K562 (cell line): ENCODE measurements at regions not wholly inside any gene's neighbourhood (a gene's known extent, or its start where the extent isn't known, plus 50 kb on each side); places are given as distances from the start of the nearest gene placed in this dataset.
A peak's percentile ranks its signal among the peaks of the same experiment; 100 is the strongest.
"Not testable (repeated sequence)": the region's sequence is repeated elsewhere in the genome, so short reads cannot be mapped to it uniquely, and the experiment has no call there.

Experiments
- ATAC-seq: fragments of 200-7000 bp; cut with Tn5 transposase; 3 replicates; pipeline ENCODE4 v1.9.1; 2020; ENCODE audit warnings: moderate library complexity
- BruUV-seq: library from RNA; stranded (reverse); fragments of 400-500 nt; replicated peaks from 2 replicates; lab custom pipeline; 2021; lab: Mats Ljungman, UMichigan
- CTCF ChIA-PET: fragments of 300-600 bp; formaldehyde crosslinking; extraction: SDS; loops from one replicate; lab custom pipeline; 2021; ENCODE audit warnings: low intra/inter-chr PET ratio; lab: Yijun Ruan, JAX
- POLR2A ChIA-PET: fragments of 300-600, 350-650 bp; sonication (Branson Sonifier 250); formaldehyde crosslinking; extraction: SDS; loops from one replicate; lab custom pipeline; 2021; ENCODE audit warnings: antibody characterized with exemption, inconsistent platforms; lab: Yijun Ruan, JAX
- DNase-seq, 4 experiments: peaks; one replicate each; pipeline versions ENCODE4 v3.0.0 to v3.0.0-alpha.2; 2011 to 2018; ENCODE audit warnings: low spot score in 3 of 4, mixed read lengths in 3 of 4; ENCODE audit errors: extremely low read depth in 1 of 4
- FAIRE-seq: peaks from 2 replicates; lab custom pipeline; 2011; peaks lifted over from hg19 to GRCh38; lab: Jason Lieb, UNC
- H2AFZ ChIP-seq: 2 replicates; pipeline ENCODE4 v1.6.0; 2011; ENCODE audit warnings: low read depth, low read length, control low read depth, inconsistent platforms
- H3K27ac ChIP-seq: fragments of 200-600 bp; 3 replicates; pipeline ENCODE4 v1.8.0; 2011; ENCODE audit warnings: low read depth, mild to moderate bottlenecking, control low read depth, inconsistent platforms, low read length, moderate library complexity, mixed read lengths; ENCODE audit errors: extremely low read depth
- H3K27me3 ChIP-seq, 2 experiments: fragments of 300-600 bp in 1 of 2; 2 replicates in 1 of 2; 3 replicates in 1 of 2; pipeline versions ENCODE4 v1.6.0 to v1.8.0; 2011; ENCODE audit warnings: inconsistent platforms in 2 of 2, low read length in 2 of 2, mild to moderate bottlenecking in 1 of 2, mixed read lengths in 1 of 2, moderate library complexity in 1 of 2; ENCODE audit not compliant: control insufficient read depth in 2 of 2, insufficient read depth in 2 of 2
- H3K36me3 ChIP-seq: fragments of 300-600 bp; 3 replicates; pipeline ENCODE4 v1.8.0; 2011; ENCODE audit warnings: mild to moderate bottlenecking, low read length, inconsistent platforms; ENCODE audit not compliant: control insufficient read depth, insufficient read depth
- H3K4me1 ChIP-seq, 2 experiments: fragments of 200-600 bp in 1 of 2; replicated peaks in 1 of 2; 2 replicates in 1 of 2; 3 replicates in 1 of 2; pipeline versions ENCODE4 v1.5.1 to v1.8.0; 2011; ENCODE audit warnings: inconsistent platforms in 2 of 2, low read length in 2 of 2, mild to moderate bottlenecking in 1 of 2, mixed read lengths in 1 of 2, moderate library complexity in 1 of 2; ENCODE audit not compliant: control insufficient read depth in 2 of 2, insufficient read depth in 2 of 2
- H3K4me2 ChIP-seq: 2 replicates; pipeline ENCODE4 v1.6.1; 2011; ENCODE audit warnings: low read length, control low read depth, inconsistent platforms, mixed read lengths; ENCODE audit not compliant: insufficient read depth
- H3K4me3 ChIP-seq: fragments of 200-600 bp; sonication (generic), shearing (Covaris generic); 2 replicates; pipeline ENCODE4 v1.5.1; 2016; ENCODE audit warnings: control low read depth, inconsistent platforms
- H3K79me2 ChIP-seq: fragments of 200-600 bp; 3 replicates; pipeline ENCODE4 v1.8.0; 2011; ENCODE audit warnings: low read length, inconsistent platforms; ENCODE audit not compliant: control insufficient read depth, insufficient read depth
- H3K9ac ChIP-seq, 2 experiments: 2 replicates each; pipeline versions ENCODE4 v1.6.0 to v1.6.1; 2011; ENCODE audit warnings: low read depth in 2 of 2, low read length in 2 of 2, control low read depth in 1 of 2, inconsistent platforms in 1 of 2, mild to moderate bottlenecking in 1 of 2, mixed read lengths in 1 of 2; ENCODE audit not compliant: insufficient read depth in 1 of 2
- H3K9me1 ChIP-seq: one replicate; pipeline ENCODE4 v1.6.0; 2011; ENCODE audit warnings: inconsistent platforms, mild to moderate bottlenecking, low read length, moderate library complexity; ENCODE audit not compliant: control insufficient read depth, insufficient read depth
- H3K9me3 ChIP-seq: replicated peaks from 2 replicates; pipeline ENCODE4 v1.5.1; 2011; ENCODE audit warnings: low read depth, low read length, inconsistent platforms; ENCODE audit not compliant: control insufficient read depth, insufficient read depth
- H4K20me1 ChIP-seq: replicated peaks from 2 replicates; pipeline ENCODE4 v1.6.1; 2011; ENCODE audit warnings: low read length, inconsistent platforms, mixed read lengths; ENCODE audit not compliant: control insufficient read depth, insufficient read depth
- RAD21 ChIP-seq, 2 experiments: fragments of 250-450 bp in 1 of 2; fragments of 450-650 bp in 1 of 2; sonication (Bioruptor Pico) in 1 of 2; formaldehyde crosslinking in 1 of 2; IDR thresholded peaks in 1 of 2; conservative IDR thresholded peaks in 1 of 2; 2 replicates each; pipeline versions ENCODE4 v1.4.0 to v1.8.0; 2020 to 2022; ENCODE audit warnings: mild to moderate bottlenecking in 2 of 2, moderate library complexity in 1 of 2
- WGBS: fragments of 100-300 bp; shearing (Covaris generic); methylation state at CpG from one replicate; pipeline ENCODE4 v1.1.6; 2016; ENCODE audit warnings: low coverage, mixed read lengths; ENCODE audit not compliant: insufficient coverage; ENCODE audit errors: missing lambda C conversion rate; 5-methylcytosine and 5-hydroxymethylcytosine counted together
- in situ Hi-C: fragments of 300-500 bp; cut with MboI; formaldehyde crosslinking; loops from 4 replicates; pipeline ENCODE4 v1.15.0; 2018; ENCODE audit warnings: inconsistent platforms, mixed read lengths
- intact Hi-C: fragments of 100-400 bp; cut with micrococcal nuclease; formaldehyde crosslinking; loops from 2 replicates; pipeline ENCODE4 v1.14.2; 2022
- TF ChIP-seq, protein P1 (sequence below): sonication (generic); formaldehyde crosslinking; IDR thresholded peaks from 2 replicates; pipeline ENCODE4 v1.8.0; 2022; ENCODE audit warnings: missing genetic modification reagents, mild to moderate bottlenecking, moderate library complexity, borderline replicate concordance
- TF ChIP-seq, protein P2 (sequence below), 3 experiments: IDR thresholded peaks in 2 of 3; conservative IDR thresholded peaks in 1 of 3; 2 replicates each; pipeline ENCODE4 v1.5.1; 2011 to 2012; ENCODE audit warnings: low read length in 3 of 3, mild to moderate bottlenecking in 3 of 3, control low read depth in 2 of 3, improper control_type of control experiment in 1 of 3, inconsistent platforms in 1 of 3, low read depth in 1 of 3, mixed read lengths in 1 of 3, moderate library complexity in 1 of 3; ENCODE audit not compliant: insufficient read depth in 2 of 3

DNA sequence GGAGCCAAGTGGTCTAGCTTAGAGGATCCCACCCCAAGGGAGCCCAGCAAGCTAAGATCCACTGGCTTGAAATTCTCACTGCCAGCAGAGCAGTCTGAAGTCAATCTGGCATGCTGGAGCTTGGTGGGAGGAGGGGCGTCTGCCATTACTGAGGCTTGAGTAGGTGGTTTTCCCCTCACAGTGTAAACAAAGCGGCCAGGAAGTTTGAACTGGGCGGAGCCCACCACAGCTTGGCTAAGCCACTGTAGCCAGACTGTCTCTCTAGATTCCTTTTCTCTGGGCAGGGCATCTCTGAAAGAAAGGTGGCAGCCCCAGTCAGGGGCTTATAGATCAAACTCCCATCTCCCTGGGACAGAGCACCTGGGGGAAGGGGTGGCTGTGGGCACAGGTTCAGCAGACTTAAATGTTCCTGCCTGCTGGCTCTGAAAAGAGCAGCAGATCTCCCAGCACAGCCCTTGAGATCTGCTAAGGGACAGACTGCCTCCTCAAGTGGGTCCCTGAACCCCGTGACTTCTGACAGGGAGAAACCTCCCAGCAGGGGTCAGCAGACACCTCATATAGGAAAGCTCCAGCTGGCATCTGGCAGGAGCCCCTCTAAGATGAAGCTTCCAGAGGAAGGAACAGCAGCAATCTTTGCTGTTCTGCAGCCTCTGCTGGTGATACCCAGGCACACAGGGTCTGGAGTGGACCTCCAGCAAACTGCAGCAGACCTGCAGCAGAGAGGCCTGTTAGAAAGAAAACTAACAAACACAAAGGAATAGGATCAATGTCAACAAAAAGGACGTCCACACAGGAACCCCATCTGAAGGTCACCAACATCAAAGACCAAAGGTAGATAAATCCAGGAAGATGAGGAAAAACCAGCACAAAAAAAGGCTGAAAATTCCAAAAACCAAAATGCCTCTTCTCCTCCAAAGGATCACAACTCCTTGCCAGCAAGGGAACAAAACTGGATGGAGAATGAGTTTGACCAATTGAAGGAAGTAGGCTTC lies 215.6 kb upstream of the TET2 start:
- H3K9me1 ChIP-seq, FAIRE-seq, ATAC-seq, H4K20me1 ChIP-seq, BruUV-seq, H3K36me3 ChIP-seq, H2AFZ ChIP-seq, POLR2A ChIA-PET, H3K9me3 ChIP-seq, H3K27me3 ChIP-seq, in situ Hi-C loops, H3K9ac ChIP-seq, H3K4me1 ChIP-seq, CTCF ChIA-PET, H3K79me2 ChIP-seq, H3K4me3 ChIP-seq, H3K27ac ChIP-seq, H3K4me2 ChIP-seq, intact Hi-C loops: not testable (repeated sequence)
- TF ChIP-seq, protein P1, sequence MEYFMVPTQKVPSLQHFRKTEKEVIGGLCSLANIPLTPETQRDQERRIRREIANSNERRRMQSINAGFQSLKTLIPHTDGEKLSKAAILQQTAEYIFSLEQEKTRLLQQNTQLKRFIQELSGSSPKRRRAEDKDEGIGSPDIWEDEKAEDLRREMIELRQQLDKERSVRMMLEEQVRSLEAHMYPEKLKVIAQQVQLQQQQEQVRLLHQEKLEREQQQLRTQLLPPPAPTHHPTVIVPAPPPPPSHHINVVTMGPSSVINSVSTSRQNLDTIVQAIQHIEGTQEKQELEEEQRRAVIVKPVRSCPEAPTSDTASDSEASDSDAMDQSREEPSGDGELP (CRISPR knock-in tag) = peak; percentile 43; the same call in 1 of the 2 replicates
- TF ChIP-seq RAD21 (CRISPR knock-in tag; conservative IDR thresholded peaks at IDR 0.05 in 1 of 2, IDR thresholded peaks at IDR 0.05 in 1 of 2) = peak; percentile 35 to 40; a peak in 1 of 4 replicates
- TF ChIP-seq, protein P2, sequence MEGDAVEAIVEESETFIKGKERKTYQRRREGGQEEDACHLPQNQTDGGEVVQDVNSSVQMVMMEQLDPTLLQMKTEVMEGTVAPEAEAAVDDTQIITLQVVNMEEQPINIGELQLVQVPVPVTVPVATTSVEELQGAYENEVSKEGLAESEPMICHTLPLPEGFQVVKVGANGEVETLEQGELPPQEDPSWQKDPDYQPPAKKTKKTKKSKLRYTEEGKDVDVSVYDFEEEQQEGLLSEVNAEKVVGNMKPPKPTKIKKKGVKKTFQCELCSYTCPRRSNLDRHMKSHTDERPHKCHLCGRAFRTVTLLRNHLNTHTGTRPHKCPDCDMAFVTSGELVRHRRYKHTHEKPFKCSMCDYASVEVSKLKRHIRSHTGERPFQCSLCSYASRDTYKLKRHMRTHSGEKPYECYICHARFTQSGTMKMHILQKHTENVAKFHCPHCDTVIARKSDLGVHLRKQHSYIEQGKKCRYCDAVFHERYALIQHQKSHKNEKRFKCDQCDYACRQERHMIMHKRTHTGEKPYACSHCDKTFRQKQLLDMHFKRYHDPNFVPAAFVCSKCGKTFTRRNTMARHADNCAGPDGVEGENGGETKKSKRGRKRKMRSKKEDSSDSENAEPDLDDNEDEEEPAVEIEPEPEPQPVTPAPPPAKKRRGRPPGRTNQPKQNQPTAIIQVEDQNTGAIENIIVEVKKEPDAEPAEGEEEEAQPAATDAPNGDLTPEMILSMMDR (IDR thresholded peaks at IDR 0.05 in 2 of 3, conservative IDR thresholded peaks at IDR 0.05 in 1 of 3; ENCODE audit: insufficient read depth in 2 of 3, low read depth in 1 of 3, low read length in 3 of 3) = peak in 1 of 3 experiments; percentile 10; a peak in 1 of 6 replicates
- DNase-seq = peak in 1 of 4 experiments; percentile 4
- WGBS = 0% methylated on average over 4 of the region's 5 CpGs
